ENCODE measurements at regions not wholly inside any gene's neighbourhood (a gene's known extent, or its start where the extent isn't known, plus 50 kb on each side); places are given as distances from the start of the nearest gene placed in this dataset.
A peak's percentile ranks its signal among the peaks of the same experiment; 100 is the strongest.

- no peak for DNase-seq
These were observed 61.2 kb upstream of the MPHOSPH6 start for GRCh38 chr16:82231008-82231787.

- peak; percentile 73 for DNase-seq
These were observed 60.0 kb upstream of the MPHOSPH6 start for GRCh38 chr16:82229800-82230619.

GRCh38 chr16:82226327-82226726, 56.3 kb upstream of the MPHOSPH6 start:
- DNase-seq = no peak

- DNase-seq = no peak
These were observed 54.8 kb upstream of the MPHOSPH6 start for GRCh38 chr16:82224821-82225220.

GRCh38 chr16:82220541-82220940, 50.5 kb upstream of the MPHOSPH6 start:
- DNase-seq = no peak

Measured in inflammatory macrophage treated with lipopolysaccharide for 4 hours (primary cell).